ENCODE measurements at regions not wholly inside any gene's neighbourhood (a gene's known extent, or its start where the extent isn't known, plus 50 kb on each side); places are given as distances from the start of the nearest gene placed in this dataset.

DNA sequence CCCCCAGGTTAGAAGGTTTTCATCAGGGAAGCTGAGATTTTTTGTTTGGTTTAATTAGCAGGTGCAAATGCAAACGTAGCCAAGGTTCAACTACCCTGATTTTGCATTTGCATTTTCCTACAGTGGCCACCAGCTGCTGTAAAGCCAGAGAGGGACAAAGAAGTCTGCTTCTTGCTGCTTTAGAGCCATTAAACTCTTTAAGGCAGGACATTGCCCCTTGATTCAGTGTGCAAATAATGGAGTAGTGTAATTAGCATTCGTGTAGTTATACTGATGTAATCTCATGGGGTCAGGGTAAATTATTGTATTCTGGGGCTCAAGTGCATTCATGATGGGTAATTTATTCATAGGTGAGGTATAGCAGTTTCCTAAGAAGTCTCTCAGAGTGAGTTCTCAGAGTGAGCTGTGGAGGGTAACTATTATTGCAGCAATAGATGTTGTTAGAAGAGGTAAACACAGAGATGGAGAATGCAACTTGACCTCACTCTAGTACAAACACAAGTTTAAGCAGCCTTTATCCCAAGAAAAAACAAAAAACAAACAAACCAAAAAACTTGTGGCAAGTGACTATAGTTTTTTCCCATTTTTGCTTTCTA is 526.5 kb downstream of the KIF4B start:
- CTCF ChIA-PET = no interaction called here
- H3K9me3 ChIP-seq (ENCODE audit: insufficient read depth, low read depth) = no peaks in the 10 kb centered on the region
- H3K4me3 ChIP-seq = no peak overlapping the region
- H3F3A ChIP-seq (ENCODE audit: insufficient read depth, low read depth) = no peaks in the 10 kb centered on the region
- intact Hi-C loops (cut with micrococcal nuclease; ENCODE audit: unreplicated experiment) = no loop called here
- no peaks in the 10 kb centered on the region for H4K20me1 ChIP-seq (ENCODE audit: insufficient read depth)
- no peaks in the 10 kb centered on the region for H3K4me1 ChIP-seq (replicated peaks; ENCODE audit: insufficient read depth)
- no peak overlapping the region for H2AFZ ChIP-seq
- no peaks in the 10 kb centered on the region for H3K79me2 ChIP-seq (ENCODE audit: low read depth)
- H3K9me2 ChIP-seq (ENCODE audit: insufficient read depth) = no peaks in the 10 kb centered on the region
- H3K4me2 ChIP-seq = no peak overlapping the region
- H3K27ac ChIP-seq = no peak overlapping the region
- POLR2A ChIA-PET (ENCODE audit: unreplicated experiment) = no interaction called here
- TF ChIP-seq, protein P1, sequence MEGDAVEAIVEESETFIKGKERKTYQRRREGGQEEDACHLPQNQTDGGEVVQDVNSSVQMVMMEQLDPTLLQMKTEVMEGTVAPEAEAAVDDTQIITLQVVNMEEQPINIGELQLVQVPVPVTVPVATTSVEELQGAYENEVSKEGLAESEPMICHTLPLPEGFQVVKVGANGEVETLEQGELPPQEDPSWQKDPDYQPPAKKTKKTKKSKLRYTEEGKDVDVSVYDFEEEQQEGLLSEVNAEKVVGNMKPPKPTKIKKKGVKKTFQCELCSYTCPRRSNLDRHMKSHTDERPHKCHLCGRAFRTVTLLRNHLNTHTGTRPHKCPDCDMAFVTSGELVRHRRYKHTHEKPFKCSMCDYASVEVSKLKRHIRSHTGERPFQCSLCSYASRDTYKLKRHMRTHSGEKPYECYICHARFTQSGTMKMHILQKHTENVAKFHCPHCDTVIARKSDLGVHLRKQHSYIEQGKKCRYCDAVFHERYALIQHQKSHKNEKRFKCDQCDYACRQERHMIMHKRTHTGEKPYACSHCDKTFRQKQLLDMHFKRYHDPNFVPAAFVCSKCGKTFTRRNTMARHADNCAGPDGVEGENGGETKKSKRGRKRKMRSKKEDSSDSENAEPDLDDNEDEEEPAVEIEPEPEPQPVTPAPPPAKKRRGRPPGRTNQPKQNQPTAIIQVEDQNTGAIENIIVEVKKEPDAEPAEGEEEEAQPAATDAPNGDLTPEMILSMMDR (conservative IDR thresholded peaks at IDR 0.05) = no peak
- no peak for TF ChIP-seq EZH2 (IDR thresholded peaks at IDR 0.05; ENCODE audit: low read depth)
- BruUV-seq (replicated peaks) = no TSS peak
- H3K36me3 ChIP-seq (ENCODE audit: low read depth) = no peaks in the 10 kb centered on the region
- H3K27me3 ChIP-seq (ENCODE audit: insufficient read depth, low read depth) = no peaks in the 10 kb centered on the region; the same call in 1 of the 2 replicates
- DNase-seq = no peak

- CTCF ChIA-PET = no interaction called here
- no peak for DNase-seq
- no peak overlapping the region for H3K4me3 ChIP-seq
These were observed 532.5 kb downstream of the KIF4B start for GRCh38 chr5:155546075-155546474.

GRCh38 chr5:155554500-155554899 is 540.9 kb downstream of the KIF4B start:
- no peaks in the 10 kb centered on the region for H3K79me2 ChIP-seq (ENCODE audit: low read depth)
- no peak overlapping the region for H3K4me2 ChIP-seq
- TF ChIP-seq, protein P1 (conservative IDR thresholded peaks at IDR 0.05) = no peak
- TF ChIP-seq EZH2 (IDR thresholded peaks at IDR 0.05; ENCODE audit: low read depth) = no peak
- no peaks in the 10 kb centered on the region for H3F3A ChIP-seq (ENCODE audit: insufficient read depth, low read depth)
- no peaks in the 10 kb centered on the region for H3K9me2 ChIP-seq (ENCODE audit: insufficient read depth)
- H3K4me3 ChIP-seq = no peak overlapping the region
- CTCF ChIA-PET = no interaction called here
- no peaks in the 10 kb centered on the region for H3K36me3 ChIP-seq (ENCODE audit: low read depth)
- no peaks in the 10 kb centered on the region for H3K9me3 ChIP-seq (ENCODE audit: insufficient read depth, low read depth)
- POLR2A ChIA-PET (ENCODE audit: unreplicated experiment) = no interaction called here
- H3K27me3 ChIP-seq (ENCODE audit: insufficient read depth, low read depth) = no peaks in the 10 kb centered on the region; the same call in 1 of the 2 replicates
- no peak for DNase-seq
- no peaks in the 10 kb centered on the region for H4K20me1 ChIP-seq (ENCODE audit: insufficient read depth)
- BruUV-seq (replicated peaks) = no TSS peak
- intact Hi-C loops (cut with micrococcal nuclease; ENCODE audit: unreplicated experiment) = no loop called here
- H2AFZ ChIP-seq = no peak overlapping the region; the same call in 1 of the 2 replicates
- H3K4me1 ChIP-seq (replicated peaks; ENCODE audit: insufficient read depth) = no peaks in the 10 kb centered on the region
- no peak overlapping the region for H3K27ac ChIP-seq

More at GRCh38 chr5:155546075-155546474, 532.5 kb downstream of the KIF4B start:
- no peak overlapping the region for H2AFZ ChIP-seq
- H3K36me3 ChIP-seq (ENCODE audit: low read depth) = no peaks in the 10 kb centered on the region
- H3K9me2 ChIP-seq (ENCODE audit: insufficient read depth) = no peaks in the 10 kb centered on the region
- BruUV-seq (replicated peaks) = no TSS peak
- H3K27me3 ChIP-seq (ENCODE audit: insufficient read depth, low read depth) = no peaks in the 10 kb centered on the region; the same call in 1 of the 2 replicates
- H3K79me2 ChIP-seq (ENCODE audit: low read depth) = no peaks in the 10 kb centered on the region
- H4K20me1 ChIP-seq (ENCODE audit: insufficient read depth) = no peaks in the 10 kb centered on the region
- no peaks in the 10 kb centered on the region for H3F3A ChIP-seq (ENCODE audit: insufficient read depth, low read depth)
- no peak overlapping the region for H3K4me2 ChIP-seq
- intact Hi-C loops (cut with micrococcal nuclease; ENCODE audit: unreplicated experiment) = no loop called here
- no peaks in the 10 kb centered on the region for H3K4me1 ChIP-seq (replicated peaks; ENCODE audit: insufficient read depth)
- no peak overlapping the region for H3K27ac ChIP-seq
- TF ChIP-seq, protein P1 (conservative IDR thresholded peaks at IDR 0.05) = no peak
- TF ChIP-seq EZH2 (IDR thresholded peaks at IDR 0.05; ENCODE audit: low read depth) = no peak
- no peaks in the 10 kb centered on the region for H3K9me3 ChIP-seq (ENCODE audit: insufficient read depth, low read depth)
- POLR2A ChIA-PET (ENCODE audit: unreplicated experiment) = no interaction called here

All from PC-9 (cell line).